HG03520 (cell line): ENCODE measurements at regions not wholly inside any gene's neighbourhood (a gene's known extent, or its start where the extent isn't known, plus 50 kb on each side); places are given as distances from the start of the nearest gene placed in this dataset.

Experiments
- ATAC-seq: cut with Tn5 transposase; IDR thresholded peaks from one replicate; pipeline ENCODE4 v1.9.1; 2021; ENCODE audit warnings: mild to moderate bottlenecking, moderate library complexity; ENCODE audit not compliant: unreplicated experiment

DNA sequence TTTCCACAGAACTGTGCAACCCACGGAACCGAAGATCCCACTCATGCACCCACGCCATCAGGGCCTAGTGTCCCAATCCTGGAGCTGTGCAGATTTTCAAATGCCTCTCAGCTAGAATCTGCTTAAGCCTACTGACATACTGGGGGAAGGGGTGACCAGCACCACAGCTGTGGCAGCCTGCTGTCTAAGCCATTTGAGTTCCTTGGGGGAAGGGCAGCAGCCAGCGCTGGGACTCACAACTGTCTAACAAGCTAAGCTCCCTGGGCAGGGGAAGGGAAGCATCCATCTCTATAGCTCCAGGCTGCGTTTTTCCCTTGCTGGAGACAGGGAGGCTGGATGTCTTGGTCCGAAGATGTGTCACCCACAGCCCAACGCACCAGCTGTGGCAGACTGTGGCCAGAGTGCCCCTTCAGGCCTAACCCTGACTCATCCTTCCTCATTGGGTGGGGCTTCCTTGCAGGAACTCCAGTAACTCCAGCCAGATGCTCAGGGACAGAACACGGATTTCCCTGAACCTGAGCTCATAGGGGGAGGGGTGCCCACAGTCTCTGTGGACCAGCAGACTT lies 194.8 kb downstream of the CHRDL1 start:
- no peak for ATAC-seq

- no peak for ATAC-seq
These were observed 181.0 kb downstream of the CHRDL1 start for GRCh38 chrX:110614596-110614995.
